GM23248 (cell line): ENCODE measurements at regions not wholly inside any gene's neighbourhood (a gene's known extent, or its start where the extent isn't known, plus 50 kb on each side); places are given as distances from the start of the nearest gene placed in this dataset.

Source experiments
- DNase-seq: peaks from one replicate; pipeline ENCODE4 v3.0.0-alpha.2; 2015
- H2AFZ ChIP-seq: fragments of 200-600 bp; sonication (generic); 2 replicates; pipeline ENCODE4 v1.6.1; 2016; ENCODE audit warnings: antibody characterized with exemption
- H3F3A ChIP-seq: fragments of 200-600 bp; sonication (generic); 2 replicates; pipeline ENCODE4 v1.6.1; 2016; ENCODE audit warnings: mild to moderate bottlenecking, antibody characterized with exemption, mixed run types; ENCODE audit not compliant: insufficient read depth
- H3K27ac ChIP-seq: fragments of 200-600 bp; sonication (generic); 2 replicates; pipeline ENCODE4 v1.5.1; 2016; ENCODE audit warnings: mild to moderate bottlenecking
- H3K27me3 ChIP-seq: fragments of 200-600 bp; sonication (generic); replicated peaks from 2 replicates; pipeline ENCODE4 v1.6.1; 2016; ENCODE audit warnings: mild to moderate bottlenecking; ENCODE audit not compliant: insufficient read depth
- H3K36me3 ChIP-seq: fragments of 200-600 bp; sonication (generic); 2 replicates; pipeline ENCODE4 v1.6.1; 2016; ENCODE audit warnings: low read depth, mild to moderate bottlenecking
- H3K4me1 ChIP-seq: fragments of 200-600 bp; sonication (generic); 2 replicates; pipeline ENCODE4 v1.6.1; 2016; ENCODE audit warnings: mild to moderate bottlenecking; ENCODE audit not compliant: insufficient read depth
- H3K4me2 ChIP-seq: fragments of 200-600 bp; sonication (generic); one replicate; pipeline ENCODE4 v1.6.1; 2016; ENCODE audit warnings: mild to moderate bottlenecking; ENCODE audit not compliant: unreplicated experiment
- H3K4me3 ChIP-seq: fragments of 200-600 bp; sonication (generic); 2 replicates; pipeline ENCODE4 v1.5.1; 2016; ENCODE audit warnings: mild to moderate bottlenecking
- H3K79me2 ChIP-seq: fragments of 200-600 bp; sonication (generic); 2 replicates; pipeline ENCODE4 v1.6.1; 2016; ENCODE audit warnings: mild to moderate bottlenecking; ENCODE audit not compliant: insufficient read depth
- H3K9ac ChIP-seq: fragments of 200-600 bp; sonication (generic); 2 replicates; pipeline ENCODE4 v1.6.1; 2016; ENCODE audit warnings: mild to moderate bottlenecking
- H3K9me2 ChIP-seq: fragments of 200-600 bp; sonication (generic); 2 replicates; pipeline ENCODE4 v1.6.1; 2016; ENCODE audit warnings: mixed run types, mild to moderate bottlenecking, moderate library complexity; ENCODE audit not compliant: insufficient read depth
- H3K9me3 ChIP-seq: fragments of 200-600 bp; sonication (generic); one replicate; pipeline ENCODE4 v1.6.1; 2017; ENCODE audit warnings: low read depth
- H4K20me1 ChIP-seq: fragments of 200-600 bp; sonication (generic); 2 replicates; pipeline ENCODE4 v1.6.0; 2016; ENCODE audit not compliant: insufficient read depth
- EZH2 ChIP-seq: fragments of 200-600 bp; sonication (generic); IDR thresholded peaks from 2 replicates; pipeline ENCODE4 v1.6.1; 2018; ENCODE audit warnings: antibody characterized with exemption, mild to moderate bottlenecking; ENCODE audit not compliant: insufficient read depth, poor library complexity, severe bottlenecking
- EZH2phosphoT487 ChIP-seq: fragments of 200-600 bp; sonication (generic); IDR thresholded peaks from 2 replicates; pipeline ENCODE4 v1.6.1; 2018; ENCODE audit warnings: antibody characterized with exemption, moderate library complexity, mild to moderate bottlenecking, low read depth; ENCODE audit not compliant: insufficient read depth
- WGBS, 2 experiments: methylation state at CpG; one replicate each; pipeline ENCODE4 v1.1.6; 2015 to 2017; ENCODE audit warnings: low lambda C conversion rate in 2 of 2, low coverage in 1 of 2; ENCODE audit errors: missing lambda C conversion rate in 2 of 2; 5-methylcytosine and 5-hydroxymethylcytosine counted together
- in situ Hi-C: fragments of 300-500 bp; cut with MboI; formaldehyde crosslinking; loops from 2 replicates; pipeline ENCODE4 v1.15.0; 2020

DNA sequence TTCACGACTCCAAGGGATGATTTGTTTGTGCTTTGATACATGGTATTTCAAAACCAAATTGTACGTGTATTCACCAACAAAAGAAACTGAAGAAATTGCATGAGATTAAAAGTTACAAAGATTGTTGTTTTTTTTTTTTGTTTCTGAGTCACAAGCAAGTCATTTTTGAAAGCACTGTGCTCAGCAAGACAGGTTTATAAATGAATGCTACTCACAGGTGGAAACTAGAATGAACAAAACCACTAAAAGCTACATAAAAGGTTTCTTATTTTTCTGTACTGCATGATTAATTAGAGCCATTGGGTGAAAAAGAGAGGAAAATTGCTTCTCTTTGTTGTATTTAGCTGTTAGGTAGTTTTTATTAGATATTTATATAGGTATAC lies 90.2 kb upstream of the RIPOR2 start:
- TF ChIP-seq EZH2, result no peak
- no peak for TF ChIP-seq EZH2phosphoT487
- Histone ChIP-seq H4K20me1 (no peaks in the 10 kb centered on the region), H3K9me3 (no peaks in the 10 kb centered on the region), H3K27me3 (no peaks in the 10 kb centered on the region; the same call in 1 of the 2 replicates), H2AFZ (no peak overlapping the region), H3K9me2 (no peaks in the 10 kb centered on the region), H3K36me3 (no peaks in the 10 kb centered on the region), H3K79me2 (no peaks in the 10 kb centered on the region), H3K4me1 (no peaks in the 10 kb centered on the region), H3F3A (0 out of 2 replicates have a peak, but pooled peaks cover 6% of the 10 kb centered on the region), H3K4me3 (no peak overlapping the region), H3K9ac (no peak overlapping the region), H3K27ac (no peak overlapping the region), H3K4me2 (no peak overlapping the region)
- in situ Hi-C loops, result no loop called here
- DNase-seq, result no peak
- WGBS, 2 experiments, result 71 to 73% methylated on average over 2 of the region's 2 CpGs

DNA sequence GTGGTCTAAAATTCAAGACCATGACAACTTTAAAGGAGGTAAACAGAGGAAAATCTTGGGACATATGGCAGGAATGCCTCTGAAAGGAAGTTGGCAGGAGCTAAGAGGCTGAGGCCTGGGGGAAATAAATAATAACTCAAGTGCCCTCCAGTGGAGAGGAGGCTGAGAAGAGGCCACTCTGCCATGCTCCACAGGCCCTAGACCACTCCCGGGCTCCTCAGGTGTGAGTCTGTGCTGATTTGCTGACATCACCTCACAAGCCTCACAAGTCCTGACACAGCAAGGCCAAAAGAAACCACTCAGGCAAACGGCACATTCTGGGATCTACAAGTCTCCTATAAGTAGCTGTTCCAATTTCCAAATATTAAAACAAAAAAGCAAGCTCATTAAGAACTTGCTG lies 91.0 kb upstream of the RIPOR2 start:
- no peaks in the 10 kb centered on the region for H3K4me1 ChIP-seq
- no peak overlapping the region for H3K4me3 ChIP-seq
- H3K36me3 ChIP-seq, result no peaks in the 10 kb centered on the region
- H3K9me3 ChIP-seq, result no peaks in the 10 kb centered on the region
- no peak for DNase-seq
- in situ Hi-C loops, result no loop called here
- 59 to 64% methylated on average over 2 of the region's 2 CpGs for WGBS, 2 experiments
- no peak overlapping the region for H2AFZ ChIP-seq
- TF ChIP-seq EZH2, result no peak
- TF ChIP-seq EZH2phosphoT487, result no peak
- H3K79me2 ChIP-seq, result no peaks in the 10 kb centered on the region
- H3K9ac ChIP-seq, result no peak overlapping the region
- no peaks in the 10 kb centered on the region for H3K9me2 ChIP-seq
- no peak overlapping the region for H3K27ac ChIP-seq
- H3F3A ChIP-seq, result 0 out of 2 replicates have a peak, but pooled peaks cover 6% of the 10 kb centered on the region
- H4K20me1 ChIP-seq, result no peaks in the 10 kb centered on the region
- no peaks in the 10 kb centered on the region; the same call in 1 of the 2 replicates for H3K27me3 ChIP-seq
- no peak overlapping the region for H3K4me2 ChIP-seq

DNA sequence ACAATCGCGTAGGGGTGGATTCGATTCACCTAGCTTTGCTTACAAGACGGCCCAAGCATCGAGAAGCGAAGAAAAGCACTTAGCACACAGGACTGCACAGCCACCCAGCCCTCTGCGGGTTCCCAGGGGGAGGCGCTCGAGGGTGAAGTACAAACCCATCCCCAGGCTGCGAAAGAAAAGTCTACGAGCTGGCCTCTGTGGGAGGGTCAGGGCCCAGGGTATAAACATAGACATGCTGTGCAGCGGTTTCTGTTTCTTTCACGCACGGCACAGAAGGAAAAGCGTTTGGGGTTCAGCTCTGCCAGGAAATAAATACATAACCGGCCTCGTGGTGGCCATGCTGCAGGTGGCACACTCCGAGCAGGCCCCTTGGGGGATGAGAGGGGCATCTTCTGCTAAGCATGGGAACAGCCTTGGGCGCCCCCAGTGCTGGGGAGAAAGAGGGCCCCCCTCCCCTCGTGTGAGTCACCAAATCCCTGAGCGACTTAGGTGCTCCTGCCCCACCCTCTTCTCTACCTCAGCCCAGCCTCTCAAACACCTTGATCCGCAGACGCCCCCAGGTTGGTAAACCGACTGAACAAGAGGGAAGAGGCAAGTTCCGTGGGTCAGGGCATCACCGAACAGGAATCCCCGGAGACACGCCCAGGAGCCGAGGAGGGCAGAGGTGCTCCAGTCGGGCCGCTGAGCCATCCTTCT lies 91.6 kb upstream of the RIPOR2 start:
- no peak overlapping the region for H3K9ac ChIP-seq
- no peak for DNase-seq
- H3K27me3 ChIP-seq, result no peaks in the 10 kb centered on the region; the same call in 1 of the 2 replicates
- H2AFZ ChIP-seq, result no peak overlapping the region
- H4K20me1 ChIP-seq, result no peaks in the 10 kb centered on the region
- H3K36me3 ChIP-seq, result no peaks in the 10 kb centered on the region
- H3K79me2 ChIP-seq, result no peaks in the 10 kb centered on the region
- H3K4me1 ChIP-seq, result no peaks in the 10 kb centered on the region
- 76 to 79% methylated on average over 27 to 31 of the region's 31 CpGs for WGBS, 2 experiments
- H3K9me2 ChIP-seq, result no peaks in the 10 kb centered on the region
- no peak for TF ChIP-seq EZH2phosphoT487
- no peak for TF ChIP-seq EZH2
- in situ Hi-C loops, result no loop called here
- no peak overlapping the region for H3K4me3 ChIP-seq
- H3F3A ChIP-seq, result no peaks in the 10 kb centered on the region
- H3K9me3 ChIP-seq, result no peaks in the 10 kb centered on the region
- no peak overlapping the region for H3K27ac ChIP-seq
- no peak overlapping the region for H3K4me2 ChIP-seq

DNA sequence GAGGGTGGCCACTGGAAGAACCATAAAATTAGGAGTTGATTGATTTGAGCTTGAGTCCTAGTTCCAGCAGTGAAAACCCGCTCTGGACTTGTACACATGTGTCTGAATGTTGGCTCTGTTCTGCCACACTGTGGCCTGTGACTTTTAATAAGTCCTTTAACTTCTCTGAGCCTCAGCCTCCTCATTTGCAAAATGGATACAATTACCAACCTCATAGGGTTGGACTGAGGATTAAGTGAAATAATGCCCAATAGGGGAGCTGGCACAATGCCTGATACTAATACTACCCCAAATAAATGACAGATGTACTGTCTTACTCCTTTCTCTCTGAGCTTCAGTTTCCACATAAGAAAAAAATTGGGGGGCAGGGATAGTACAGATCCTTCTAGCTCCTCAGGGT lies 92.6 kb upstream of the RIPOR2 start:
- no peak for DNase-seq
- Histone ChIP-seq H3K79me2 (no peaks in the 10 kb centered on the region), H3F3A (no peaks in the 10 kb centered on the region), H3K27me3 (no peaks in the 10 kb centered on the region; the same call in 1 of the 2 replicates), H3K4me2 (no peak overlapping the region), H3K9me3 (no peaks in the 10 kb centered on the region), H3K4me3 (no peak overlapping the region), H4K20me1 (no peaks in the 10 kb centered on the region), H3K4me1 (no peaks in the 10 kb centered on the region), H3K27ac (no peak overlapping the region), H2AFZ (no peak overlapping the region), H3K36me3 (no peaks in the 10 kb centered on the region), H3K9me2 (no peaks in the 10 kb centered on the region), H3K9ac (no peak overlapping the region)
- 25 to 30% methylated on average over 1 of the region's 1 CpG for WGBS, 2 experiments
- in situ Hi-C loops, result no loop called here
- TF ChIP-seq EZH2phosphoT487 (no peak), EZH2 (no peak)
